Left renal pelvis (tissue), 4 donors: ENCODE measurements at regions not wholly inside any gene's neighbourhood (a gene's known extent, or its start where the extent isn't known, plus 50 kb on each side); places are given as distances from the start of the nearest gene placed in this dataset.
"Not testable (repeated sequence)": the region's sequence is repeated elsewhere in the genome, so short reads cannot be mapped to it uniquely, and the experiment has no call there.

Source experiments
- DNase-seq, 4 donors: peaks; one replicate each; pipeline ENCODE4 v3.0.0-alpha.2; 2013; ENCODE audit warnings: low read depth in 4 of 4, low spot score in 3 of 4

DNA sequence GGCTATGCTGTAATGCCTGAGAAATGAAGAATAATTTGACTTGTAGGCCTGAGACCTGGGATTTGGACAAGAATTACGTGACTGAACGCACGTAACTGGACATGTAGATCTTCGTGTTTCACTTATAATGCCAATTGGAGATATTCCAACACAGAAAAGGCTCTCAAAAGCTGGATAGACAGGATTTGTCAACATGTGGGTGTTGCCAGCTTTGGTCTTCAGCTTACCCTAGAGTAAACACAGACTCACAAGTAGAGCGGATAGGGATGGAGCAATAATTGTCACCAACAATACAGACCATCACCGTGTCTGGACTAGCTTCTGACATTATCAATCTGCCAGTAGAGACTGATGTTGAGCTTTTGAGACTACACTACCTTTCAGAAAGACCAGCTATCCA, 1511.0 kb upstream of the ADGRL3 start:
- no peak for DNase-seq

DNA sequence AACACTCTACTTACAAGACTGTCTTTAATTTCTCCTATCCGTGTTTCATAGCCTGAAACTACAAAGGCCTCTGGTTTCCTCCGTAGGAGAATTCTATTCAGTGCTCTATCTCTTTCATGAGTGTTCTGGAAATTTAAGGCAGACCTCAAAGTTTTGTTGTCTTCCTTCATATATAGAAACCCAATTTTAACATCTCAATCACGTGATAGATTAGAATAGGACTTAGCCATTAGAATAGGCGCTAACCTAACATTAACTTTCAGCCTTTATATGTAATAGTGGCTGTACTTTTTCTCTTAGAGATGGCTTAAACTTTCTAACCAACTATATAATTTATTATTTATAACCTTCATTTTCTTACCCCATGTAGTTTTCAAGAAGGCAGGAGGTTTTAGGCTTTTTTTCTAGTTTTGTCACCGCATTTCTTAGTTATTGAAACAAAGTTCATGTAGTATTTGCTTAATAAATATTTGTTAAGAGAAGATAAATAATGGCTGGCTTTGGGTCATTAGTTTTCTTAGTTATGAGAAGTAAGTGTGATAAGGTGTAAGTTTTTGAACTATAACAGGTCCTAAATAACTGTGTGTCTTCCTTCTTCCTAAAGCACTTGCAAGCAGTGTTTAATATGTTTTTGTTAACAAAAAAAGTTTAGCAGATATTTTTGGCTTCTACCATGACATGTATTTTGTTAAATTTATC, 1504.6 kb upstream of the ADGRL3 start:
- DNase-seq = no peak

DNA sequence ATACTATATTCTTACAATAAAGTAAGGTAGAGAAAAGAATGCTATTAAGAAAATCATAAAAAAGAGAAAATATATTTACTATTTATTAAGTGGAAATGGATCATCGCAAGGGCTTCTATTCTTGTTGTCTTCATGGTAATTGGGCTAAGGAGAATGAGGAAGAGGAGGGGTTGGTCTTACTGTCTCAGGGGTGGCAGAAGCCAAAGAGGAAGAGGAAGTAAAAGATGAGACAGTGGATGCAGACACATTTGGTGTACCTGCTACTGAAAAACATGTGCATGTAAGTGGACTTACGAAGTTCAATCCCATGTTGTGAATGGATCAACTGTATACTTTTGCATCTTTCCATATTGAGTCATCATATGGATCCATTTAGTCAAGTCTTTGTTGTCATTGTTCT, 1502.1 kb upstream of the ADGRL3 start:
- no peak for DNase-seq

DNA sequence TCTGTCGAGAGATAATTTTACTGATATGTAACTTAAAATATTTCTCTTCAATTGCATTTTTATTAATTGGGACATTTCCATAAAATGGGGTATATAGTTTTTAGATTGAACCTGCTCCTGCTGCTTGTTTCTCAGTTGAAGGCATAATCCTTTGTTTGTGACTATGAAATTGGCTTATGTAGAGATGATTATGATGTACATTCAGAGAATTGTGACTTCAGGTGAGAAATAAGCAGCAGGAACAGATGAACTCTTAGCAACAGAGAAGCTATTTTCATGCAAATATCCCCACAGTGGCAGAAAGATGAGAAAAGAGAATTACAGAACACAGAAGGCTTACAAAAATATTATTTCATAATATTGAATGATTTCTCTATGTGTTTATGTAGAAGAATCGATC, 1499.5 kb upstream of the ADGRL3 start:
- no peak for DNase-seq

DNA sequence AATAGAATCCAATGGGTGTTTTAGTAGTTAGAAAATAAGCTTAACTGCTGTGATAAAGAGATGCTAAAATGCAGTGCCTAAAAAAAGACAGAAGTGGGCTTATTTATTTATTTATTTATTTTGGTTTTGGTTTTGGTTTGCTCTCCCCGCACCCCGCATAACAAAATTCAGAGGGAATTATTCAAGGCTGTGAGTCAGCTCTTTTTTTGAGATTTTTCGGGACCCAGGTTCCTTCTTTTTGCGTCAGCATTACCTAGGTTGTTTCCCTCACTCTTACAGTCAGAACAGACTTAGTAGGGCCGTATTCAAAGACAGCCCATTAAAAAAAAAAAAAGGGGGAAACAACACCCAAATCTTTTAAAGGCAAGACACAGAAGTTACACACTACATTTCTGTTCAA, 1495.5 kb upstream of the ADGRL3 start:
- no peak for DNase-seq

DNA sequence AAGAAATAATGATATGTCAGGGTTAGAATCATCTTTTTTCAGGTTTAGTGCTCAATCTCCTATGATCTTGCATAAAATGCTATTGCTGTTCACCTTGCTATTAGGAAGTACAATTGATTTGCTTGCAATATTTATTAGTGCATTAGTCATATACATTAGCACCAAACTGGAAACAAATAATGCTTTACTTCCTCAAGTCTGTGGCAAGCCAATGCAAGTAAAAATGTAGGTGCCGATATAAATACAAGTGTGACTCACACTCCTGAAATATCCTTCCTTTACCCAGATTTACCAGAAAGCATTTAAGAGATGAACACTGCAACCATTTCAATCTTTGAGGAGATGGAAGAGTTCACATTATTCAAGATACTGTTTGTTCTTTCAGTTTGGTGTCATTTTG, 1487.7 kb upstream of the ADGRL3 start:
- DNase-seq = no peak

DNA sequence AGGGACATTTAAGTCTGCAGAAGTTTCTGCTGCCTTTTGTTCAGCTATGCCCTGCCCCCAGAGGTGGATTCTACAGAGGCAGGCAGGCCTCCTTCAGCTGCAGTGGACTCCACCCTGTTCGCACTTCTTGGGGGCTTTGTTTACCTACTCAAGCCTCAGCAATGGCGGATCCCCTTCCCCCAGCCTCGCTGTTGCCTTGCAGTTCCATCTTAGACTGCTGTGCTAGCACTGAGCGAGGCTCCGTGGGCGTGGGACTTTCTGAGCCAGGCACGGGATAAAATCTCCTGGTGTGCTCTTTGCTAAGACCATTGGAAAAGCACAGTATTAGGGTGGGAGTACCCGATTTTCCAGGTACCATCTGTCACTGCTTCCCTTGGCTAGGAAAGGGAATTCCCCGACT, 1475.8 kb upstream of the ADGRL3 start:
- DNase-seq = not testable (repeated sequence)

DNA sequence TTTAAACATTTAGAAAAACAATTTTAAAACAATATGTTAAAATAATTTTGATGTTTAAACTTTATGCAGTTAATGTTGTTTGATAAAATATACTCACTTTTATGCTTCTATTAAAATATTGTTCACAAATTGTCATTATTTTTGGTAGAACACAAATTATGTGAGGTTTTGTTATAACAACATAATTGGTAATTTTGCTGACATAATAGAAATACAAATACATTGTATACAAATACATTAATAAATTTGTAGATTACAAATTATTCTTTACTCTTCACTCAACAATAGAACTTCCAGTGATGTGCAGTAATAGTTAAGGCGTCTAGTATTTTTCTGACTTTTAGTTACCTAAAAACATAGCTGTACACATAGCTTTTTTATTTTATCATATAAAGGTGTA, 1472.4 kb upstream of the ADGRL3 start:
- DNase-seq = no peak

DNA sequence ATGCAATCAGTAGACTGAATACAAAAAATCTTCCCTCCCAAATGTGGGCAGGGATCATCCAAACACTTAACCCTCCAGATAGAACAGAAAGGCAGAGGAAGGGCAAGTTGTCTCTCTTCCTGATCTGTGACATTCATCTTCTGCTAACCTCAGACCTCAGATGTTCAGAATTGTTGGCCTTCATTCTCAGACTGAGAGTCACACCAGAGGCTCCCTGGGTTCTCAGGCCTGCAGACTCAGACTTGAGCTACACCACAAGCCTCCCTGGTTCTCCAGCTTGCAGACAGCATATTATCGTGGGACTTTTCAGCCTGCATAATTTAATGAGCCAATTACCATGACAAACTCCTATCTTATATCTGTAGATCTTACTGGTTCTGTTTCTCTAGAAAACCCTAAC, 1471.6 kb upstream of the ADGRL3 start:
- no peak for DNase-seq

DNA sequence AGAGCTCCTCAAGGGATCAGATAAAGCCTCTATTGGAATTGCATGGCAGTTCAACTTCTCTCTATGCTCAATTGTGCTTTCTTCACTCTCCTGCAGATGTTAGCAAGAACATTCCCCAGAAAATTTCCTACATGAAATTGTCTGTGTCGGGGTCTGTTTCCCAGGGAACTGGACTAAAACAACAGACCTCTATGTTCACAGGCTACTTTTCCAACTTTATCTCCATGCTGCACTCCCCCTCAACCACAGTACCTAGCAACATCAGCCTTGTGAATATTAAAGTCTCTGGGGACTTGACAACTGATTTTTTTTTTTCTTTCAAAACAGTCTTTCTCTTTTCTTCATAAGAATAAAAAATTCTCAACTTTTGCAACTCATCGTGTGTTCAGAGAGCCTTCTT, 1470.8 kb upstream of the ADGRL3 start:
- DNase-seq = no peak

DNA sequence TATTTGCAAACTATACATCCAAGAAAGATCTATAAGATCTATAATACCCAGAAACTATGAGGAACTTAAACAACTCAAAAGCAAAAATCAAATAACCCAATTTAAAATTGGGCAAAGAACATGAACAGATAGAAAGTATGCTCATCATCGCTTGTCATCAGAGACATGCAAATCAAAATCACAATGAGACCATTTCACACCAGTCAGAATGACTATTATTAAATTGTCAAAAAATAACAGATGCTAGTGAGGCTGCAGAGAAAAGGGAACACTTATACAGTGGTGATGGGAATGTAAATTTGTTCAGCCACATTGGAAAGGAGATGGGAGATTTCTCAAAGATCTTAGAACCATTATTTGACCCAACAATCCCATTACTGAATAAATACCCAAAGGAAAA, 1451.7 kb upstream of the ADGRL3 start:
- no peak for DNase-seq

DNA sequence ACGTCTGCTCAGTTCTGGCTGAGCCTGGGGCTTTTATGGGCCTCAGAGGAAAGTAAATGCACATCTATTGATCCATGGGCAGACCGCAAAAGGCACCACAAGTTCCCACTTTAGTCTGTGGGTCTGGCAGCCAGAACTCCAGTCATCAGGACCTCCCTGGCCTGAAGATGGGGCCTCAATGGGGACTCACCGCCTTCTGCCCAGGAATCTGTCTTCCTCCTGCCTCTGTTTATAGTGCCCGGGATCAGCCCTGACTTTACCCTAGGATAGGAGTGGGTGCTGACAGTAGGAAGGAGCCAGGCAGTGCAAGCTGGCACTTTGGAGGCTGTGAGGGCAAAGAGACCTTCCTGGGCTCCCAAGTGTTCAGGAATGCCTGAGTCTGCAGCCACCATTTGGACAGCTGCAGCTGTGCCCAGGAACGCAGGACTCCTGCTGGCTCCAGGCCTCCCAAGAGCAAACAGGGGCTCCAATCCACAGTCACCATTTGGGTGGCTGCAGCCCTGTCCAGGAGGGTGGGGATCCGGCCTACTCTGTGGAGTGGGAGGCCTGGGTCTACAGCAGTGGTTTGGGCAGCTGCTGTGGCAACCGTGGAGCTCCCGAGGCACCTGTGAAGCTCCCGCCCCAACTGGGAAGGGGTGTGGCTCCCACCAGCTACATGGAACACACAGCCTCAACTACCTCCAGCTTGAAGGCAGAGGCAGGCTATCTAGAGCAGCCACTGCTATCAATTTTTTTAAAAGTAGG, 1440.9 kb upstream of the ADGRL3 start:
- DNase-seq = no peak

DNA sequence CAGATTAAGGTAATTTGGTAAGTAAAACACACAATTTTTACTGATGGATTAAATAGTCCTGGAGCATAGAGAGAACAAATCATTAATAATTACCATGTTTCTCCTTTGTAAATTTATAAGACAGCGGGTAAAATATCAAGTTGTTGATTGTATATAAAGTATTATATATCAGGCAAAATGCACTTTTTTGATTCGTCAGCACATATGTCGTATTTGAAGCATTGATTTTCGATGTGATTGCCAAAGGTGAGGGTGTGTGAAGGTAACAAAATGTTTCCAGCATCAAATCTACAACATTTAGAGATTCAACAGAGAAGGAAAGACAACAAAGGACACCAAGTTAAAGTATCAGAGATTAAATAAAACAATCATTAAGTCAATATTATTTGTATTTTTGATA, 1437.8 kb upstream of the ADGRL3 start:
- no peak for DNase-seq

DNA sequence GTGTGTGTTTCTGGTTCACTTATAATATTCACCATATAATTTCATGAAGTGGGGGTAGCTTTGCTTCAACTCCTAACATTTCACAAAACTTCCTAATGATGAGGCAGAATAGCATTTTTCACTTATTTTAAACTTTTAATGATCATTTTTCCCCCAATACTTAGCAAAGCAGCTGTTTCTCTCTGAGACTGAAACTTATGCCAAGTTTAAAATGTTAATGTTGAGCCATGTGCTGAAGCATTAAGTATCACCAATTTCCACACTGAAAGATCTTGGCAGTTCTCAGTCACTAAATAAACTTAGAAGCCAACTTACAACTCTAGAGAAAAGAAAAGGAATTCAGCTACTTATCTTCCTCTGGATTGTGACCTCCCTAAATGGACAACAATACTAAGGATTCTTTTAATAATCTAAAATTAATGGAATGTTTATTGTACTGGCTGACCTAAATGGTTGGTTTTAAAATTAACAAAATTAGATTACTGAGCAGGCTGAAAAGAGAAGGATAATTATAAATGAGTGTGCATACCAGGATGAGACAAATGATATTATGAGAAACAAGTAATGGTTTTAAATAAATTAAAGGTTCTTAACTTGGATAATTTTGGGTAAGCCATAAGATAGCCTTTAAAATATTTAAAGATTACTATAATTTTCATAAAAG, 1429.4 kb upstream of the ADGRL3 start:
- DNase-seq = no peak

DNA sequence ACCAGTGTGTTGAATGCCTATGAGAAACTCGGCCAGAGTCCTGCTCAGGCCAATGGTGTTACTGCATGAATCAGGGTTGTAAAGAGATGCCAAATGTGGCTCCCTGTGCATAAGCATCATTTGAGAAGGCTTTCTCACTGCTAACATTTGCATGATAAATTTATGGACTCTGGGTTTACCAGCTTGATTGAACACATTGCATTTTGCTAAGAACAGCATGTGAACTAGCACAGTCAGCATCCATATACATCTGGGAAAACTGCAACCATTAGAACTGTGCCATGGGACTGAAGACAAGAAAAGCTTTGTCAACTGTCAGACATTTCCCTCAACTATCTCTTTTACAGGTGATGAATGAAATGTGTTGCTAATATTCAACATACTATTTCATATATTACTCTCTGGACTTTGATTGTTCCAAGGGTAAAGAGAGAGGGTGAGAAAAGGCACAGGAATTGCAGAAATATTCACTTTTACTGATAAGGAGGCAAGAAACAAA, 1427.4 kb upstream of the ADGRL3 start:
- no peak for DNase-seq

DNA sequence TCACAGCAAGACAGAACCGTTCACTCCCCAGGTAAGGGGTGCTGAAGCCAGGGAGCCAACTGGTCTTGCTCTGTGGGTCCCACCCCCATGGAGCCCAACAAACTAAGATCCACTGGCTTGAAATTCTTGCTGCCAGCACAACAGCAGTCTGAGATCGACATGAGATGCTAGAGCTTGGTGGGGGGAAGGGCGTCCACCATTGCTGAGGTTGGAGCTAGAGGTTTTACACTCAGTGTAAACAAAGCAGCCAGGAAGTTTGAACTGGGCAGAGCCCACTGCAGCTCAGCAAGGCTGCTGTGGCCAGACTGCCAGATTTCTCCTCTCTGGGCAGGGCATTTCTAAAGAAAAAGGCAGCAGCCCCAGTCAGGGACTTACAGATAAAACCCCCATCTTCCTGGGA, 1419.9 kb upstream of the ADGRL3 start:
- not testable (repeated sequence) for DNase-seq

DNA sequence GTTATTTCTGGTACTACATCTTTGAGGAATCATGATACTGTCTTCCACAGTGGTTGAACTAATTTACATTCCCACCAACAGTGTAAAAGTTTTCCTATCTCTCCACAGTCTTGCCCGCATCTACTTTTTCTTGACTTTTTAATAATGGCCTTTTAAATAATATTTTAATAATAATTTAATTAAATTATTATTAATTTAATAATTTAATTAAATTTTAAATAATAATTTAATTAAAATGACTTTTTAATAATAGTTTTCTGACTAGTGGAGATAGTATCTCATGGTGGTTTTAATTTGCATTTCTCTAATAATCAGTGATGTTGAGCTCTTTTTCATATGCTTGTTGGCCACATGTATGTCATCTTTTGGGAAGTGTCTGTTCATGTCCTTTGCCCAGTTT, 1395.0 kb upstream of the ADGRL3 start:
- DNase-seq = no peak

DNA sequence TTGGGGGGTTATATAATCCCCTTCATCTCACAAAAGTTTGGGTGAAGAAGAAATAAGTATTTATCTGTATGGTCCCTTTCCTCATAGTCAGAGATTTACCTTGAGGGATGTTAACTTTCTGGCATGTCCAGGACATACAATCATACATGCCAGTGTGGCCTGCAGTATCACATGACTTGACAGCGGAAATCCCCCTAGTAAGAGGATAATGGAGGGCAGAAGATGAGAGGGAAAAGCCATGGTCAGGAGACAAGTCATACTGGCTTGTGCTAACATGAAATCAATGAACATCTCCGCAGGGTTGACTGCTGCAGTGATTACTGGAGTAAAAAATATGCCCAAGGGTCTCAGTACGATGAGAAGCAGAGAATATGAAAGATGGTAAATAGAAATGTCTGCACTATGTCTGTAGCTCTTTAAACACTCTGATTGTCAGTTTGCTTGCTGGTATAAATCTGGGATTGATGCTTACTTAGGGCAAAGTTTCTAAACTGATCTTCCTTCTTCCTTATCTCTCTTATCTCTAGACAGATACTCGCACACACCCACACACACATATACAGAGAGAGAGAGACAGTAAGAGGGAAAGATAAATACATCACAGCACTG, 1385.6 kb upstream of the ADGRL3 start:
- no peak for DNase-seq

DNA sequence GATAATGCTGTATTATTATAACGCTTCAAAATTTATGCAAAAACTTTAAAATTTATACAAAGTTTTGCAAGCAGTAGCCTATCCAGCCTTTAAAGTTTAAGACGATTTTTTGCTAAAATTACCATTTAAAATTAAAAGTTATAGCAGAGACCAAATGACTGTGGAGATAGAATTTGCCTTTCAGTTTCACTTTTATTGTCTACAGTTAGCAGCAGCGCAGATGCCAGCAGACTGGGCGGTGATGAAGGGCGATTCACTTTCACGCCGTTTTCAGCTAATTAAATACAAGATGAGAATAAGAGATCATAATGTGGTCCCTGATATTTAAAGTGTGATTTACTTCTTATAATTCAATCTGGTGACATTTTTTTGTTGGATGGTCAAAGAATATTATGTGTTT, 1381.5 kb upstream of the ADGRL3 start:
- no peak for DNase-seq

DNA sequence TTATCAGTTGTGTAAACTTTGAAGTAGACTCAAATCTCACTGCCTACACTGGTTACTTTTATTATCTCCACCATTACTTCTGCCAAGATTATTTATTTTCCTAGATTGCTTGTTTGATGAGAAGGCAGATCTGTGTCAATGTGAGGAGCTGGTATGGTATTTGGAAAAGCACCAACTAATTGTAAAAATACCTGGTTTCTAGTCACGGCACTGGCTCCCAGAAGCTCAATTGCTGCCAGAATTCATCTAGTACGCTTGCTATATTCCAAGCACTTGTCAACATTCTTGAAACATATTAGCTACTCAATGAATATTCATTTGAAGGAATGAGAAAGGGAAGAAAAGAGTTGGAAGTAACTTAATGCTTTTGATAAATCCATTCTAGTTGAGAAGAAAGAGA, 1376.8 kb upstream of the ADGRL3 start:
- DNase-seq = no peak

DNA sequence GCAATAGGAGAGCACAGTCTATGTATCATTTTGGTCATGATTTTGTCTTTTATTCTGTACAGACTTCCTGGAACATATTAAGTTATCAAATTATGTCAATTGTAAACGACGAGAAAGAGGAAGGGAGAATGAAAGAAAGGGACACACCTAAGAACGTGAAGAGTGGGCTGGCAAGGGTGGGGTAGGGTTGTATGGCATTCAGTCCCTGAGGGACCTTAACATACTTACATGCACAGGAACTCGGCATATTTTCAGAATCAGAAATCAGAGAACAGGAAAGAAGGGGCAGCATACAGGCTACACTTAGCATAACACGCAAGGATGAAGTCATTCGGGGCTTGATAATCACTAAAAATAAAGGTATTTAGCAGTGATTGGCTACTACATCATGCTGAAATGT, 1375.0 kb upstream of the ADGRL3 start:
- DNase-seq = no peak
